T-helper 2 cell (primary cell): ENCODE measurements at regions not wholly inside any gene's neighbourhood (a gene's known extent, or its start where the extent isn't known, plus 50 kb on each side); places are given as distances from the start of the nearest gene placed in this dataset.
A peak's percentile ranks its signal among the peaks of the same experiment; 100 is the strongest.
"Not testable (repeated sequence)": the region's sequence is repeated elsewhere in the genome, so short reads cannot be mapped to it uniquely, and the experiment has no call there.

Experiments
- DNase-seq, 5 experiments: peaks; one replicate each; pipeline versions ENCODE4 v3.0.0 to v3.0.0-alpha.2; 2012 to 2022

- DNase-seq = no peak
Measured at GRCh38 chr16:9141813-9142212, 50.4 kb downstream of the HAPSTR1 start.

GRCh38 chr16:9144106-9144505 is 52.7 kb downstream of the HAPSTR1 start:
- no peak for DNase-seq

DNA sequence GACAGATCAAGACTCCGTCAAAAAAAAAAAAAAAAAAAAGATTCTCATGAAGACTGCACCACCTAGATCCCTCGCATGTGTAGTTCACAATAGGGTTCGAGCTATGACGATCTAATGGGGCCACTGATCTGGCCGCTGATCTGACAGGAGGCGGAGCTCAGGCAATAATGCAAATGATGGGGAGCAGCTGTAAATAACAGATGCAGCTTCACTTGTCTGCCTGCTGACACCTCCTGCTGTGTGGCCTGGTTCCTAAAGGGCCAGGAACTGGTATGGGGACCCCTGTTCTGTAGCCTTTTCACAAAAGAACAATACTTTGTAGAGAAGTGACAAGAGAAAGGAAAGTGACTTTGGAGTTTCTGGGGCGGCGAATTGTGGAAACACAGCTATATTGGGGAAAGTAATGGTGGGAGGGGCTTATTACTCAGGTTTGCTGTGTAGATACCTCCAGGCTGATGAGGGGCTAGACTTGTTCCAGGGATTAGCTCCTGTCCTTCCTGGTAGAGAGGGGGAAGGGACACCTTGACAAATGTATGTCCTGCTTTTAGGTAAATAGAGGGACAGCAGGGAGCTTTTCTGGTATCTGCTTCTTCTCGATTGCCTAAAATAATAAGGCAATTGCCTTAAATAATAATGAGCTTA is 57.1 kb downstream of the HAPSTR1 start:
- DNase-seq = no peak

DNA sequence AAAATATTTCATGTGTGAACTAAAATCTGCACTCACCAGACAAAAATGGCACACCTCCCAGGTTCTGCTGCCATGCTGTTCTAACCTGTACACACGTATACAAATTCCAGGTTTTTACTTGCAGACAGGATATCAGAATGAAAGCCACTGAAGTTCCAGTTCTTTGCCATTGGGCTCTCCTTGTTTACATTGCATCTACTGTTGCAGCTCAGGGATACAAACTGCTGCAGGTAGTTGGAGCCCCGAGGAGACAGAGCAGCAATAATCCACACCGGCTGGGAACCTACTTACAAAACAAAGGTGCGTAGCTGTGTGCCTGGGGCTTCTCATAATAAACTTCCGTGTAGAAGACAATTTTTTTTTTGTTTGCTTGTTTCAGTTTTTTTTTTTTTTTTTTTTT is 59.6 kb downstream of the HAPSTR1 start:
- DNase-seq = no peak

DNA sequence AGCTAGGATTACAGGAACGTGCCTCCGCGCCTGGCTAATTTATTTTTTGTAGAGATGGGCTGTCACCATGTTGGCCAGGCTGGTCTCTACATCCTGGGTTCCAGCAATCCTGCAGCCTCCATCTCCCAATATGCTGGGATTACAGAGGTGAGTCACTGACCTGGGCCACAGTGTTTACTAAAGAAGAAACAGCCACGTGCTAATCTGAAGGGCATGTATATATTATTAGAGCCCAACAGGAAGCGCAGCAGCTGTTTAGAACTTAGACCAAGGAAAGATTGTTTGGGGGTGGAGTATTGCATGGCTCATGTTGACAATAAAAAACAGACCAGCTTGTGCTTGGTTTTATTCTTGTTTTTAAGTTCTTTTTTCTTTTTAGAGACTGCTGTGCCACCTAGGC is 60.2 kb downstream of the HAPSTR1 start:
- no peak for DNase-seq

DNA sequence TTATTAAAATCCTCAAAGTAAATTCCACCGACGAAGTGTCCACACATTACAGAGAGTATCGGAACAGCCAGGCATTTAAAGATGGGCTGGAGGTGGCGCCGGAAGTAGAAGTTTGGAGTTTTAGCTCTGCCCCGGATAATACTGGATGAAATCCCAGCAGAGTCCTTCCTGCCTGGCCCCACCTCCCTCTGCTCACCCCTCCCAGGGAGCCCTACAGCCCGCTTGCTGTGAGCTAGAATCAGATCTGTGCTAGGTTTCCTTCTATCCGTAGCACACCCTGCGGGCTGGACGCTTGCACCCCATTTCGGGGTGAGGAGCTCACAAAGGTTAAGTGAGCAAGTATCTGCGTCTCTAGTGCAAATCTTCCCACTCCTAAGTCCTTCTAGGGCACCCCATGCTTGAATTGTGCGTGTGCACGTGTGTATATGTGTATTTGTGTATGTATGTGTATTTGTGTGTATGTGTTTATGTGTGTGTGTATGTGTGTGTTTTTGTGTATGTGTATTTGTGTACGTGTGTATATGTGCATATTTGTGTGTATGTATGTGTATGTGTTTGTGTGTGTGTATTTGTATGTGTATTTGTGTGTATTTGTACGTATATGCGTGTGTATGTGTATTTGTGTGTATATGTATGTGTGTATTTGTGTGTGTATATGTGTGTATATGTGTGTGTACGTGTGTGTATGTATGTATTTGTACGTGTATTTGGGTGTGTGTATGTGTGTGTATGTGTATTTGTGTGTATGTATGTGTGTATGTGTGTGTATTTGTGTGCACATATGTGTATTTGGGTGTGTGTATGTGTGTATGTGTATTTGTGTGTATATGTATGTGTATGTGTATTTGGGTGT is 61.4 kb downstream of the HAPSTR1 start:
- no peak for DNase-seq

DNA sequence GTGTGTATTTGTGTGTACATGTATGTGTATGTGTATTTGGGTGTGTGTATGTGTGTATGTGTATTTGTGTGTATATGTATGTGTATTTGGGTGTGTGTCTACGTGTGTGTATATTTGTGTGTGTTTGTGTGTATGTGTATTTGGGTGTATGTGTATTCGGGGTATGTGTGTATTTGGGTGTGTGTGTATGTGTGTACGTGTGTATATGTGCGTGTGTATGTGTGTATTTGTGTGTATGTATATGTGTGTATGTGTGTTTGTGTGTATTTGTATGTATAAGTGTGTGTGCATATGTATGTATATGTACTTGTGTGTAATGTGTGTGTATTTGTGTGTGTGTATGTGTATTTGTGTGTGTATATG is 62.0 kb downstream of the HAPSTR1 start:
- DNase-seq = no peak

- no peak for DNase-seq
Measured at GRCh38 chr16:9154567-9155410, 63.3 kb downstream of the HAPSTR1 start.

DNA sequence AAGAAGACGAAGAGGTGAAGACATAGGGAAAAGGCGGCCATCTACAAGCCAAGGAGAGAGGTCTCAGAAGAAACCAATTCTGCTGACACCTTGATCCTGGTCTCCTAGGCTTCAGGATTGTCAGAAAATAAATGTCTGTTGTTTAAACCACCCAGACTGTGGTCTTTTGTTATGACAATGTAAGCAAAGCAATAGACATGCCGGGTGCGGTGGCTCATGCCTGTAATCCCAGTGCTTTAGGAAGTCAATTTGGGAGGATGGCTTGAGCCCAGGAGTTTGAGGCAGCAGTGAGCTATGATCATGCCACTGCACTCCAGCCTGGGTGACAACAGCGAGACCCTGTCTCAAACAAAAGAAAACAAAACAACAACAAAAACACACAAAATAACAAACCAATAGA is 64.4 kb downstream of the HAPSTR1 start:
- no peak for DNase-seq

DNA sequence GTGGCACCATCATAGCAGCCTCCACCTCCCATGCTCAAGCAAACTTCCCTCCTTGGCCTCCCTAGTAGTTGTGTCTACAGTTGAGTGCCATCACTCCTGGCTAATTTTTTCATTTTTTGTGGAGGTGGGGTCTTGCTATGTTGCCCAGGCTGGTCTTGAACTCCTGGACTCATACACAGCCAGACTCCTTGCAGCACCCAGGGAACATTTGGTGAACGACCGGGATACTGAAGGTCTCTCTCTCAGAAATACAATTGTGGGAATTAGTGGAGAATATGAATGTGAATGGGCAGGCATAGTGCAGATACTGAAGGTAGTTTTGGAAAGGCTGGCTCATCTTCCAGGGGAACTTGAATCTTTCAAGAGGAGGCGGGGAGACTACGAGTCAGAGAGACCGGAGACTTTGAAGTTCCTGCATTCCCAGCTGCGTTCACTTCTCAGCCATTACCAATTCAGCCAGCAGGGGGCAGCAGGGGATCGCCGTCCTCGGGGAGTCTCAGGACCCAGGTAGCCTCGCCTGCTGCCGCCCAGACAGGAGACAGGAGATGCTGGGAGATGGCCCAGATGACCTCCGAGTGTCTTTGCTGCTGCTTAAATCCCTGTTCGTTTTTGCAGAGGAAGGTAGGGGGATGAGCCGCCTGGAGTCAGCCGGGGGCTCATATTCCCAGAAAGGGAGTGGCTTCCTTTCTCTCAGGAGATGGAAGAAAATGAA is 68.6 kb downstream of the HAPSTR1 start:
- DNase-seq = peak in 3 of 5 experiments; percentile 3 to 47 (median 21)

DNA sequence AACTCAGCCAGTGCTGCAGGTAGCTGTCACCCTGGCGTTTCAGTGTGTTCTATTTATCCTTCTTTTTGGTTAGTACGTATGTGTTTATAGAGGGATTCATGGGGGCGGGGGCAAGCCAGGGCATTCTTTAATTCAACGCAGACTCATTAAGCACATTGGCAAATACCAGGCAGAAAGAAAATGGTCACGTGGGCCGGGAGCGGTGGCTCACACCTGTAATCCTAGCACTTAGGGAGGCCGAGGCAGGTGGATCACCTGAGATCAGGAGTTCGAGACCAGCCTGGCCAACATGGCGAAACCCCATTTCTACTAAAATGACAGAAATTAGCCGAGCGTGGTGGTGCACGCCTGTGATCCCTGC is 69.1 kb downstream of the HAPSTR1 start:
- DNase-seq = no peak

- DNase-seq = no peak
Measured at GRCh38 chr16:9165681-9166080, 74.2 kb downstream of the HAPSTR1 start.

DNA sequence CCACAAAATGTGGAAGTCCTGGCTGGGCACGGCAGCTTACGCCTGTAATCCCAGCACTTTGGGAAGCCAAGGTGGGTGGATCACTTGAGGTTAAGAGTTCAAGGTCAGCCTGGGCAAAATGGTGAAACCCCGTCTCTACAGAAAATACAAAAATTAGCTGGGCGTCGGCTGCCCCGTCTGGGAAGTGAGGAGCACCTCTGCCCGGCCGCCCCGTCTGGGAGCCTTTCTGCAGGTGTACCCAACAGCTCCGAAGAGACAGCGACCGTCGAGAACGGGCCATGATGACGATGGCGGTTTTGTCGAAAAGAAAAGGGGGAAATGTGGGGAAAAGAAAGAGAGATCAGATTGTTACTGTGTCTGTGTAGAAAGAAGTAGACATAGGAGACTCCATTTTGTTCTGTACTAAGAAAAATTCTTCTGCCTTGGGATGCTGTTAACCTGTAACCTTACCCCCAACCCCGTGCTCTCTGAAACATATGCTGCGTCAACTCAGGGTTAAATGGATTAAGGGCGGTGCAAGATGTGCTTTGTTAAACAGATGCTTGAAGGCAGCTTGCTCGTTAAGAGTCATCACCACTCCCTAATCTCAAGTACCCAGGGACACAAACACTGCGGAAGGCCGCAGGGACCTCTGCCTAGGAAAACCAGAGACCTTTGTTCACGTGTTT is 75.0 kb downstream of the HAPSTR1 start:
- not testable (repeated sequence) for DNase-seq

DNA sequence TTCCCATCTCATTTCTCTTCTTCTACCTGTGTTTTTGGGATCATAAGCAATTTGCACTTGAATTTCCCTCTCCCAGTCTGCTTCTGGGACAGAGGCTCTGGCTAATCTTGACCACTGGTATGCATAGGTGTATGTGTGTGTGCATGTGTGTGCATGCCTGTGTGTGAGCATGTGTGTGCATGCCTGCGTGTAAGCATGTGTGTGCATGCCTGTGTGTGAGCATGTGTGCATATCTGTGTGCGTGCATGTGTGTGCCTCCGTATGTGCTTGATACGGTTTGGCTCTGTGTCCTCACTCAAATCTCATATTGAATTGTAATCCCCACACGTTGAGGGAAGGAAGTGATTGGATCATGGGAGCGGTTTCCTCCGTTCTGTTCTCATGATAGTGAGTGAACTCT is 77.7 kb downstream of the HAPSTR1 start:
- no peak for DNase-seq

DNA sequence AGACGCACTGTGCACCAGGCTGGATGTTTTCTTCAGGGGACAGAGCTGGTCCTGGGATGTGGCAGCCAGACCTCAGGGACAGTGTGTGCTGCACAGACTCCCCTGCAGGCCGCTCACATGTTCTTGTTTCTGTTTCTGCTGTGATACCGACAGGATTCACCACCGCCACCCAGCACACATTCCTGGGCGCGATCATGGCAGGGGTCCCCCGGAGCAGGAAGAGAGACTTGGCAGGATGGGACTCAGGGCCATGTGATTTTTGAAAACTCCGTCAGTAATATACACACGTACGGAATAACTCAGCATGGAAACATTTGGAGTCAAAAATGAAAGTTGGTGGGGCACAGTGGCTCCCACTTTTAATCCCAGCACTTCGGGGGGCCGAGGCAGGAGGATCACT is 79.0 kb downstream of the HAPSTR1 start:
- no peak for DNase-seq

DNA sequence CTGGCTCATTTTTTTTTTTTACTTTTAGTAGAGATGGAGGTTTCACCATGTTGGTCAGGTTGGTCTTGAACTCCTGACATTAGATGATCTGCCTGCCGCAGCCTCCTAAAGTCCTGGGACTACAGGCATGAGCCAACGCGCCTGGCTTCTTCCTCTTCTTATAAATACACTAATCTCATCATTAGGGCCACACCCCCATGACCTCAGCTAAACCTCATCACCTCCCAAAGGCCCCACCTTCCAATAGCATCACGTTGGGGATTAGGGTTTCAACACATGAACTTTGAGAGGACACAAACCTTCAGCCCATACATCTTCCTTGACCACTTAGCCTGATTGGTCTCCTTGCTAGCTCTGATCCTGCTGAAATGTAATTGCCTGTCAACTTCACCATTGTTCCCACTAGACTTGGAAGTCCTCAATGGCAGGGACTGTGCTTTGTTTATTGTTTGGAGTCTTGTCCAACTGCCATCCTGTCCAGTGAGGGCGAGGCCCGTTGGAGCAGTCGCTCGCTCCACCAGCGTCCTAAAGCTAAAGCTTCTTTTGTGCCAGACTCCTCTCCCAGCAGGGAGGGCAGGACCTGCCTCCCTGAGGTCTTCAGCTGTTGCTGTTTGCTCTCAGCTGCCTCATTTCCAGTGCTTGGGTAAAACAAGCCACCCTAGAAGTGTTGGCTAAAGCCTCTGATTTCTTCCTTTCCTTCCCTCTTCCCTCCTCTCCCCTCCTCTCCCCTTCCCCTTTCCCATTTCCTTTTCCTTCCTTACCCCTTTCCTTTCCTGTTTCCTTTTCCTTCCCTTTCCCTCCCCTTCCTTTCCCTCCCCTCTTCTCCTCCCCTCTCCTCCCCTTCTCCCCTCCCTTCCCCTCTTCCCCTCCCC is 85.3 kb downstream of the HAPSTR1 start:
- no peak for DNase-seq

DNA sequence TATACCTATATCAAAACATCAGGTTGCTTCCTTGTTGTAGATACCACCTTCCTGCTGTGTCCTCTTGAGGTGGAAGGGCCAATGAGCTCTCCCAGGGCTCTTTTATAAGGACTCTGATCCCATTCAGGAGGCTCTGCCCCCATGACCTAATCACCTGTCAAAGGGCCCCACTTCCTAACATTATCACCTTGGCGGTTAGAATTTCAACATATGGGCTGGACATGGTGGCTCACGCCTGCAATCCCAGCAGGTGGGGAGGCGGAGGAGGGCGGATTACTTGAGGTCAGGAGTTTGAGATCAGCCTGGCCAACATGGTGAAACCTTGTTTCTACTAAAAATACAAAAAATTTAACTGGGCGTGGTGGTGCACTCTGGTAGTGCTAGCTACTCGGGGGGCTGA is 86.4 kb downstream of the HAPSTR1 start:
- no peak for DNase-seq

GRCh38 chr16:9183682-9184353 is 92.4 kb downstream of the HAPSTR1 start:
- DNase-seq = no peak

- no peak for DNase-seq
Measured at GRCh38 chr16:9184354-9184690, 92.9 kb downstream of the HAPSTR1 start.

- DNase-seq = no peak
Measured at GRCh38 chr16:9185381-9185780, 93.9 kb downstream of the HAPSTR1 start.

DNA sequence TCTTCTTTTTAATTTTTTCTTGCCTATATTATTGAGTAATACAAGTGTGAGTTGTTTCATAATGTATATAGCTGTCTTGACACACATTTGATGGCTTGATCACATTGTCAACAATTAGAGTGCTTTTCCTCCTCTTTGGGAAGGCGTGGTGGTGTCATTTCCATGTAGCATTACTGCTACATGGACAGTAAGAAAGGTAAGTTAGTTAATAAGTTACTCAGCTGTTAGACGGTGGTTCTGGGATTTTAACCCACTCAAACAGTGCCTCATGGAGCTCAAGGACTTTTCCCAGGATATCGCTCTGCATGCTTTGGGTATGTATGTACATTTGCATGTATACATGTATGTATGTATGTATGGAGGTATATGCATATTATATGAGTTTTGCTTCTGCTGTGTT is 94.6 kb downstream of the HAPSTR1 start:
- DNase-seq = no peak
